ENCODE measurements at regions not wholly inside any gene's neighbourhood (a gene's known extent, or its start where the extent isn't known, plus 50 kb on each side); places are given as distances from the start of the nearest gene placed in this dataset.

- TF ChIP-seq GATA1 (IDR thresholded peaks at IDR 0.05; ENCODE audit: low read depth, low read length), result no peak
- TF ChIP-seq POLR2A (IDR thresholded peaks at IDR 0.05; ENCODE audit: low read length), result no peak
- no peak for DNase-seq
These were observed 62.6 kb downstream of the MIS18A start for GRCh38 chr21:32216293-32216692.

GRCh38 chr21:32215306-32215685, 63.6 kb downstream of the MIS18A start:
- TF ChIP-seq GATA1 (IDR thresholded peaks at IDR 0.05; ENCODE audit: low read depth, low read length), result no peak
- no peak for TF ChIP-seq POLR2A (IDR thresholded peaks at IDR 0.05; ENCODE audit: low read length)
- no peak for DNase-seq

GRCh38 chr21:32214654-32215305, 64.1 kb downstream of the MIS18A start:
- no peak for DNase-seq

GRCh38 chr21:32212116-32212515, 66.7 kb downstream of the MIS18A start:
- DNase-seq, result no peak
- TF ChIP-seq POLR2A (IDR thresholded peaks at IDR 0.05; ENCODE audit: low read length), result no peak
- TF ChIP-seq GATA1 (IDR thresholded peaks at IDR 0.05; ENCODE audit: low read depth, low read length), result no peak

More at GRCh38 chr21:32214654-32215305, 64.1 kb downstream of the MIS18A start:
- TF ChIP-seq GATA1 (IDR thresholded peaks at IDR 0.05; ENCODE audit: low read depth, low read length), result no peak
- no peak for TF ChIP-seq POLR2A (IDR thresholded peaks at IDR 0.05; ENCODE audit: low read length)

GRCh38 chr21:32211306-32211705, 67.5 kb downstream of the MIS18A start:
- TF ChIP-seq GATA1 (IDR thresholded peaks at IDR 0.05; ENCODE audit: low read depth, low read length) (no peak), POLR2A (IDR thresholded peaks at IDR 0.05; ENCODE audit: low read length) (no peak)
- no peak for DNase-seq

GRCh38 chr21:32209580-32209979, 69.3 kb downstream of the MIS18A start:
- TF ChIP-seq POLR2A (IDR thresholded peaks at IDR 0.05; ENCODE audit: low read length), result no peak
- no peak for TF ChIP-seq GATA1 (IDR thresholded peaks at IDR 0.05; ENCODE audit: low read depth, low read length)
- no peak for DNase-seq

- DNase-seq, result no peak
- TF ChIP-seq POLR2A (IDR thresholded peaks at IDR 0.05; ENCODE audit: low read length), result no peak
- no peak for TF ChIP-seq GATA1 (IDR thresholded peaks at IDR 0.05; ENCODE audit: low read depth, low read length)
These were observed 71.5 kb downstream of the MIS18A start for GRCh38 chr21:32207406-32207716.

GRCh38 chr21:32206631-32207405, 72.0 kb downstream of the MIS18A start:
- DNase-seq, result no peak
- TF ChIP-seq GATA1 (IDR thresholded peaks at IDR 0.05; ENCODE audit: low read depth, low read length), result no peak
- TF ChIP-seq POLR2A (IDR thresholded peaks at IDR 0.05; ENCODE audit: low read length), result no peak

- no peak for DNase-seq
- TF ChIP-seq GATA1 (IDR thresholded peaks at IDR 0.05; ENCODE audit: low read depth, low read length) (no peak), POLR2A (IDR thresholded peaks at IDR 0.05; ENCODE audit: low read length) (no peak)
These were observed 74.9 kb downstream of the MIS18A start for GRCh38 chr21:32203877-32204480.

GRCh38 chr21:32200029-32200428, 78.8 kb downstream of the MIS18A start:
- no peak for TF ChIP-seq POLR2A (IDR thresholded peaks at IDR 0.05; ENCODE audit: low read length)
- no peak for TF ChIP-seq GATA1 (IDR thresholded peaks at IDR 0.05; ENCODE audit: low read depth, low read length)
- no peak for DNase-seq

- TF ChIP-seq GATA1 (IDR thresholded peaks at IDR 0.05; ENCODE audit: low read depth, low read length), result no peak
- no peak for TF ChIP-seq POLR2A (IDR thresholded peaks at IDR 0.05; ENCODE audit: low read length)
- no peak for DNase-seq
These were observed 80.5 kb downstream of the MIS18A start for GRCh38 chr21:32198384-32198783.

GRCh38 chr21:32197896-32198295, 81.0 kb downstream of the MIS18A start:
- no peak for TF ChIP-seq POLR2A (IDR thresholded peaks at IDR 0.05; ENCODE audit: low read length)
- TF ChIP-seq GATA1 (IDR thresholded peaks at IDR 0.05; ENCODE audit: low read depth, low read length), result no peak
- DNase-seq, result no peak

GRCh38 chr21:32196001-32196400, 82.8 kb downstream of the MIS18A start:
- TF ChIP-seq POLR2A (IDR thresholded peaks at IDR 0.05; ENCODE audit: low read length) (no peak), GATA1 (IDR thresholded peaks at IDR 0.05; ENCODE audit: low read depth, low read length) (no peak)
- DNase-seq, result no peak

GRCh38 chr21:32193098-32193465, 85.8 kb downstream of the MIS18A start:
- no peak for DNase-seq
- no peak for TF ChIP-seq POLR2A (IDR thresholded peaks at IDR 0.05; ENCODE audit: low read length)
- no peak for TF ChIP-seq GATA1 (IDR thresholded peaks at IDR 0.05; ENCODE audit: low read depth, low read length)

Measured in erythroblast (primary cell).